ENCODE measurements at regions not wholly inside any gene's neighbourhood (a gene's known extent, or its start where the extent isn't known, plus 50 kb on each side); places are given as distances from the start of the nearest gene placed in this dataset.
"Not testable (repeated sequence)": the region's sequence is repeated elsewhere in the genome, so short reads cannot be mapped to it uniquely, and the experiment has no call there.

GRCh38 chr6:144635051-144635450, 349.9 kb downstream of the UTRN start:
- H3K36me3 Mint-ChIP-seq (ENCODE audit: low read depth): no peaks in the 10 kb centered on the region
- no peaks in the 10 kb centered on the region for H3K9me3 Mint-ChIP-seq
- no peak overlapping the region for H3K27ac Mint-ChIP-seq
- no peak overlapping the region for H3K4me3 Mint-ChIP-seq
- H3K27me3 Mint-ChIP-seq (ENCODE audit: low read depth): no peaks in the 10 kb centered on the region
- no peak for TF ChIP-seq CTCF (IDR thresholded peaks at IDR 0.05; ENCODE audit: unreplicated experiment in 3 of 3)
- H3K4me1 Mint-ChIP-seq: no peaks in the 10 kb centered on the region

GRCh38 chr6:144636025-144636424, 350.9 kb downstream of the UTRN start:
- H3K4me1 Mint-ChIP-seq; H3K4me3 Mint-ChIP-seq; H3K27me3 Mint-ChIP-seq (ENCODE audit: low read depth); H3K9me3 Mint-ChIP-seq; H3K27ac Mint-ChIP-seq; H3K36me3 Mint-ChIP-seq (ENCODE audit: low read depth): not testable (repeated sequence)

GRCh38 chr6:144637541-144637940, 352.4 kb downstream of the UTRN start:
- Mint-ChIP-seq H3K27ac (no peak overlapping the region), H3K9me3 (no peaks in the 10 kb centered on the region), H3K4me1 (no peaks in the 10 kb centered on the region), H3K4me3 (no peak overlapping the region), H3K36me3 (ENCODE audit: low read depth) (no peaks in the 10 kb centered on the region), H3K27me3 (ENCODE audit: low read depth) (no peaks in the 10 kb centered on the region)
- TF ChIP-seq CTCF (IDR thresholded peaks at IDR 0.05; ENCODE audit: unreplicated experiment in 3 of 3): no peak

GRCh38 chr6:144639654-144640053, 354.5 kb downstream of the UTRN start:
- H3K36me3 Mint-ChIP-seq (ENCODE audit: low read depth): no peaks in the 10 kb centered on the region
- H3K4me3 Mint-ChIP-seq: no peak overlapping the region
- H3K27me3 Mint-ChIP-seq (ENCODE audit: low read depth): no peaks in the 10 kb centered on the region
- no peaks in the 10 kb centered on the region for H3K9me3 Mint-ChIP-seq
- no peaks in the 10 kb centered on the region for H3K4me1 Mint-ChIP-seq
- no peak for TF ChIP-seq CTCF (IDR thresholded peaks at IDR 0.05; ENCODE audit: unreplicated experiment in 3 of 3)
- no peak overlapping the region for H3K27ac Mint-ChIP-seq

GRCh38 chr6:144641286-144641685, 356.2 kb downstream of the UTRN start:
- no peaks in the 10 kb centered on the region for H3K27me3 Mint-ChIP-seq (ENCODE audit: low read depth)
- TF ChIP-seq CTCF (IDR thresholded peaks at IDR 0.05; ENCODE audit: unreplicated experiment in 3 of 3): no peak
- no peaks in the 10 kb centered on the region for H3K36me3 Mint-ChIP-seq (ENCODE audit: low read depth)
- no peaks in the 10 kb centered on the region for H3K4me1 Mint-ChIP-seq
- no peak overlapping the region for H3K4me3 Mint-ChIP-seq
- H3K9me3 Mint-ChIP-seq: no peaks in the 10 kb centered on the region
- H3K27ac Mint-ChIP-seq: no peak overlapping the region

- H3K9me3 Mint-ChIP-seq: no peaks in the 10 kb centered on the region
- H3K27ac Mint-ChIP-seq: no peak overlapping the region
- H3K36me3 Mint-ChIP-seq (ENCODE audit: low read depth): peaks cover 3% of the 10 kb centered on the region
- no peak for TF ChIP-seq CTCF (IDR thresholded peaks at IDR 0.05; ENCODE audit: unreplicated experiment in 3 of 3)
- H3K4me1 Mint-ChIP-seq: no peaks in the 10 kb centered on the region
- no peaks in the 10 kb centered on the region for H3K27me3 Mint-ChIP-seq (ENCODE audit: low read depth)
- no peak overlapping the region for H3K4me3 Mint-ChIP-seq
These were observed 359.6 kb downstream of the UTRN start for GRCh38 chr6:144644776-144645175.

All from nephron (organoid).